ENCODE measurements at regions not wholly inside any gene's neighbourhood (a gene's known extent, or its start where the extent isn't known, plus 50 kb on each side); places are given as distances from the start of the nearest gene placed in this dataset.

GRCh38 chr5:135218486-135218755 is 180.6 kb downstream of the MACROH2A1 start:
- H3K27me3 ChIP-seq (ENCODE audit: control insufficient read depth, extremely low read depth, insufficient read depth, low read length), result peaks cover 12% of the 10 kb centered on the region
- no peaks in the 10 kb centered on the region for H3K9me3 ChIP-seq (ENCODE audit: control insufficient read depth, low read depth, low read length)
- H3K27ac ChIP-seq (ENCODE audit: control insufficient read depth, insufficient read depth, low read length), result no peak overlapping the region
- no peaks in the 10 kb centered on the region for H3K79me2 ChIP-seq (ENCODE audit: control insufficient read depth, insufficient read depth, low read length)
- H3K4me3 ChIP-seq (ENCODE audit: control insufficient read depth in 2 of 3, extremely low read depth in 1 of 3, insufficient read depth in 2 of 3, low read depth in 1 of 3, low read length in 3 of 3), result no peak overlapping the region
- TF ChIP-seq, protein P1, sequence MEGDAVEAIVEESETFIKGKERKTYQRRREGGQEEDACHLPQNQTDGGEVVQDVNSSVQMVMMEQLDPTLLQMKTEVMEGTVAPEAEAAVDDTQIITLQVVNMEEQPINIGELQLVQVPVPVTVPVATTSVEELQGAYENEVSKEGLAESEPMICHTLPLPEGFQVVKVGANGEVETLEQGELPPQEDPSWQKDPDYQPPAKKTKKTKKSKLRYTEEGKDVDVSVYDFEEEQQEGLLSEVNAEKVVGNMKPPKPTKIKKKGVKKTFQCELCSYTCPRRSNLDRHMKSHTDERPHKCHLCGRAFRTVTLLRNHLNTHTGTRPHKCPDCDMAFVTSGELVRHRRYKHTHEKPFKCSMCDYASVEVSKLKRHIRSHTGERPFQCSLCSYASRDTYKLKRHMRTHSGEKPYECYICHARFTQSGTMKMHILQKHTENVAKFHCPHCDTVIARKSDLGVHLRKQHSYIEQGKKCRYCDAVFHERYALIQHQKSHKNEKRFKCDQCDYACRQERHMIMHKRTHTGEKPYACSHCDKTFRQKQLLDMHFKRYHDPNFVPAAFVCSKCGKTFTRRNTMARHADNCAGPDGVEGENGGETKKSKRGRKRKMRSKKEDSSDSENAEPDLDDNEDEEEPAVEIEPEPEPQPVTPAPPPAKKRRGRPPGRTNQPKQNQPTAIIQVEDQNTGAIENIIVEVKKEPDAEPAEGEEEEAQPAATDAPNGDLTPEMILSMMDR (optimal IDR thresholded peaks at IDR 0.05 in 1 of 3, IDR thresholded peaks at IDR 0.05 in 1 of 3, conservative IDR thresholded peaks at IDR 0.05 in 1 of 3; ENCODE audit: extremely low read depth in 1 of 3, insufficient read depth in 2 of 3, low read length in 3 of 3), result no peak
- no peak for TF ChIP-seq EZH2 (IDR thresholded peaks at IDR 0.05; ENCODE audit: low read length)
- H3K9me1 ChIP-seq (ENCODE audit: control insufficient read depth, extremely low read depth, insufficient read depth, low read length), result no peaks in the 10 kb centered on the region
- dilution Hi-C loops (cut with MboI; ENCODE audit: extremely low pct_ligation_motif_present, low sequenced_read_pairs), result no loop called here
- H2AFZ ChIP-seq (ENCODE audit: control insufficient read depth, low read length), result no peak overlapping the region
- no peak for DNase-seq (ENCODE audit: low read depth, low spot score)
- no peak overlapping the region for H3K9ac ChIP-seq (ENCODE audit: control insufficient read depth, extremely low read depth, insufficient read depth, low read length)
- H3K36me3 ChIP-seq (ENCODE audit: control insufficient read depth in 2 of 2, extremely low read depth in 1 of 2, insufficient read depth in 2 of 2, low read length in 2 of 2), result no peaks in the 10 kb centered on the region
- no peak for FAIRE-seq
- H4K20me1 ChIP-seq (ENCODE audit: control insufficient read depth, extremely low read depth, insufficient read depth, low read length), result no peaks in the 10 kb centered on the region
- H3K4me1 ChIP-seq (ENCODE audit: control insufficient read depth, extremely low read depth, insufficient read depth, low read length), result no peaks in the 10 kb centered on the region
- H3K4me2 ChIP-seq (ENCODE audit: control insufficient read depth, extremely low read depth, insufficient read depth, low read depth, low read length), result no peak overlapping the region

DNA sequence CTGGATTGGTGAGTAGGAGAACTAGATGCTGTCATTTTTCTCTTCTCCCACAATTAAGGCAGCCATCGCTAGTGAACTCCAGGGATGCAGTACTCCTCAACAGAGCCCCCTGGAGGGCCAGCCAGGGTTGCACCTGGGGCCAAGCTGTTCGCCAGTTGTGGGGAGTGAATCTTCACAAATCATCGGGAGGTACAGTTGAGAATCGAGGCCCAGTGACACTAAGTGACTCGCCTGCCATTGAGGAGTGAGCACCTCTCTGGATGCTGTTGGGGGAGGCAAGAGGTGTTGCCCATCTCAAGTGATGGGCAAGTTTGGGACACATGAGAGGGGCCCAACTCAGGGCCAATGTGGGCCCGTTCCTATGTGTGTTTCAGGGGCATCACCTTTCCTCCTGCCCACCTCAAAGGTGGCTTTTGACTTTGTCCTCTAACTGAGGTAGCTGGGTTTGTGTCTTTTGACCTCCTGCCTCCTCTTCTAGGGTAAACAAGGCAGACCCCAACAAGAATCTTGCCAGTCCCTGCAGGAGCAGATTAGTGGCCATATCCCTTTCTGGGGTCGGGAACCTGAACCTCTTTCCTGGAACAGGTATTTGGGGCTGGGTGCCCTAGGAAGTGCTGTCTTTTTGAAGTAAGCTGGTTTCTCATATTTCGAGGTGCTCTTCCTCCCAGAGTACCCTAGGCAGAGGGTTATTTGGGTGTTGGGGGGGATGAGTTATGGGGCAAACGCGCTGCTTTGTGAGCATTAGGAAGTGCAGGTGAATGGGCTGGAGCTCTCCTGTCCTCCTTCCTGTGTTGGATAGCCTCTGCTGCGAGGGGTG is 181.2 kb downstream of the MACROH2A1 start:
- H3K27ac ChIP-seq (ENCODE audit: control insufficient read depth, insufficient read depth, low read length), result no peak overlapping the region
- no peak for FAIRE-seq
- H3K9ac ChIP-seq (ENCODE audit: control insufficient read depth, extremely low read depth, insufficient read depth, low read length), result no peak overlapping the region
- no peak overlapping the region for H3K4me2 ChIP-seq (ENCODE audit: control insufficient read depth, extremely low read depth, insufficient read depth, low read depth, low read length)
- dilution Hi-C loops (cut with MboI; ENCODE audit: extremely low pct_ligation_motif_present, low sequenced_read_pairs), result no loop called here
- DNase-seq (ENCODE audit: low read depth, low spot score), result no peak
- H3K36me3 ChIP-seq (ENCODE audit: control insufficient read depth in 2 of 2, extremely low read depth in 1 of 2, insufficient read depth in 2 of 2, low read length in 2 of 2), result no peaks in the 10 kb centered on the region
- peaks cover 12% of the 10 kb centered on the region for H3K27me3 ChIP-seq (ENCODE audit: control insufficient read depth, extremely low read depth, insufficient read depth, low read length)
- H4K20me1 ChIP-seq (ENCODE audit: control insufficient read depth, extremely low read depth, insufficient read depth, low read length), result no peaks in the 10 kb centered on the region
- no peak overlapping the region for H3K4me3 ChIP-seq (ENCODE audit: control insufficient read depth in 2 of 3, extremely low read depth in 1 of 3, insufficient read depth in 2 of 3, low read depth in 1 of 3, low read length in 3 of 3)
- H3K9me3 ChIP-seq (ENCODE audit: control insufficient read depth, low read depth, low read length), result no peaks in the 10 kb centered on the region
- no peaks in the 10 kb centered on the region for H3K79me2 ChIP-seq (ENCODE audit: control insufficient read depth, insufficient read depth, low read length)
- TF ChIP-seq EZH2 (IDR thresholded peaks at IDR 0.05; ENCODE audit: low read length), result no peak
- TF ChIP-seq, protein P1 (optimal IDR thresholded peaks at IDR 0.05 in 1 of 3, IDR thresholded peaks at IDR 0.05 in 1 of 3, conservative IDR thresholded peaks at IDR 0.05 in 1 of 3; ENCODE audit: extremely low read depth in 1 of 3, insufficient read depth in 2 of 3, low read length in 3 of 3), result peak in 2 of 3 experiments; percentile 12 to 14
- no peak overlapping the region for H2AFZ ChIP-seq (ENCODE audit: control insufficient read depth, low read length)
- H3K4me1 ChIP-seq (ENCODE audit: control insufficient read depth, extremely low read depth, insufficient read depth, low read length), result no peaks in the 10 kb centered on the region
- no peaks in the 10 kb centered on the region for H3K9me1 ChIP-seq (ENCODE audit: control insufficient read depth, extremely low read depth, insufficient read depth, low read length)
